ENCODE measurements at regions not wholly inside any gene's neighbourhood (a gene's known extent, or its start where the extent isn't known, plus 50 kb on each side); places are given as distances from the start of the nearest gene placed in this dataset.

- DNase-seq = no peak
Measured at GRCh38 chr1:228546541-228547463, 59.6 kb downstream of the RNF187 start.

DNA sequence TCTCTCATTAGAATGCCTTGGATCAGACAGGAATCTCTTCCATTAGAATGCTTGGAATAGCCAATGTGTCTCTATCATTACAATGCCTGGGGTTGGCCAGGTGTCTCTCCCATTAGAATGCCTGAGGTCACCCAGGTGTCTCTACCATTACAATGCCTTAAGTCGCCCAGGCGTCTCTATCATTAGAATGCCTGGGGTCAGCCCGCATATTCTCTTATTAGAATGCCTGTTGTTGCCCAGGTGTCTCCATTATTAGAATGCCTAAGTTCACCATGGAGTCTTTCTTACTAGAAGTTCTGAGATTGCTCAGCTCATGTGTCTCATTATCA is 60.2 kb downstream of the RNF187 start:
- no peak for DNase-seq

- DNase-seq = no peak
Measured at GRCh38 chr1:228548788-228549187, 61.6 kb downstream of the RNF187 start.

GRCh38 chr1:228552596-228553176 is 65.5 kb downstream of the RNF187 start:
- DNase-seq = no peak

GRCh38 chr1:228554107-228554506 is 66.9 kb downstream of the RNF187 start:
- DNase-seq = no peak

GRCh38 chr1:228555074-228555994 is 68.2 kb downstream of the RNF187 start:
- peak; percentile 17 for DNase-seq

GRCh38 chr1:228556634-228557430 is 69.7 kb downstream of the RNF187 start:
- peak; percentile 25 for DNase-seq

Measured in activated CD4-positive, alpha-beta T cell treated with anti-CD3 and anti-CD28 coated beads for 1 hour (primary cell).